NCI-H2196 (cell line): ENCODE measurements at regions not wholly inside any gene's neighbourhood (a gene's known extent, or its start where the extent isn't known, plus 50 kb on each side); places are given as distances from the start of the nearest gene placed in this dataset.
"Not testable (repeated sequence)": the region's sequence is repeated elsewhere in the genome, so short reads cannot be mapped to it uniquely, and the experiment has no call there.

Experiments used
- DNase-seq: peaks from one replicate; lab custom pipeline; 2025; ENCODE audit not compliant: unreplicated experiment; lab: John Stamatoyannopoulos, UW

DNA sequence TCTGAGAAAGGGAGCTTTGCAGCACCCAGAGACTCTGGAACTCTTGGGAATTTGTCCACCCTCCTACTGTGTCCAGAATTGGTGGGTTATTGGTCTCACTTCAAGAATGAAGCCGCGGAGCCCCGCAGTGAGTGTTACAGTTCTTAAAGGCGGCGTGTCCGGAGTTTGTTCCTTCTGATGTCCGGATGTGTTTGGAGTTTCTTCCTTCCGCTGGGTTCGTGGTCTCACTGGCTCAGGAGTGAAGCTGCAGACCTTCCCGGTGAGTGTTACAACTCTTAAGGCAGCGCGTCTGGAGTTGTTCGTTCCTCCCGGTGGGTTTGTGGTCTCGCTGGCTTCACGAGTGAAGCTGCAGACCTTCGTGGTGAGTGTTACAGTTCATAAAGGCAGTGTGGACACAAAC, 824.7 kb downstream of the LRRTM4 start:
- DNase-seq = not testable (repeated sequence)

DNA sequence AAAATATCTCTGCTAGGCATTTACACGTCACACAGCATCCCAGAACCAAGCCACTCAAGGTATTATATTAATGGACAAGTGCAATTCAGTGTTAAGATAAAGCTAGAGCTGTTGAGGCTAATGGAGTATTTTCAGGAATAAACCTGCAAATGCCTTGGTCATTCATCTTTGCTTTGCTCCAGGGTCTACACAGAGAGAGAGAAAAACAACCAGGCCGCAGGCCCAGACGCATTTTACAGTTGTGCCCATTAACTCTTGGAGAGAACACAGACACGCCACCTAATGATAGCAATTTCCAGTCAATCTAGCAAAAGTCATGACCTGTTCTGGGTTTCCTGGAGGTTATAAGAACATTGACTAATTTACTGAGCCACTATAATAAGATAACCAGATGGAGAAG, 829.3 kb downstream of the LRRTM4 start:
- no peak for DNase-seq

GRCh38 chr2:76688732-76689131, 833.4 kb downstream of the LRRTM4 start:
- no peak for DNase-seq

DNA sequence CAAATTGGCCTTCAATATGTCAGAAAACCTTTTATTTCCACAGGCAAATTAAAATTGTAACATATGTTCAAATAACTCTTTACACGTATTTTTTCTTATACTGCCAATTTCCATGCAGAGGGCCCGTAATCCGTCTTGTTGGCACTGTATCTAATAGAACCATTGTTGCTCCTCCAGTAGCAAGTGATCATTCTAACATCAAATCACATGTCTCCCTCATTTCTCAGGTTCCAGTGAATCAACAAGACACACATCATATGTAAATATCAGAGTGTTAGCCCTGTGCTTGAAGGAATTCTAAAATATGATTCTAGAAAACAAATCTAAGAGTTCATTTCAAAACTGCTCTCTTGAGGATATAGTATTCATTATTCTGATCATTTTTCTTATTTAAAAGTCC, 834.3 kb downstream of the LRRTM4 start:
- DNase-seq = no peak

GRCh38 chr2:76684756-76685155, 837.4 kb downstream of the LRRTM4 start:
- DNase-seq = no peak

DNA sequence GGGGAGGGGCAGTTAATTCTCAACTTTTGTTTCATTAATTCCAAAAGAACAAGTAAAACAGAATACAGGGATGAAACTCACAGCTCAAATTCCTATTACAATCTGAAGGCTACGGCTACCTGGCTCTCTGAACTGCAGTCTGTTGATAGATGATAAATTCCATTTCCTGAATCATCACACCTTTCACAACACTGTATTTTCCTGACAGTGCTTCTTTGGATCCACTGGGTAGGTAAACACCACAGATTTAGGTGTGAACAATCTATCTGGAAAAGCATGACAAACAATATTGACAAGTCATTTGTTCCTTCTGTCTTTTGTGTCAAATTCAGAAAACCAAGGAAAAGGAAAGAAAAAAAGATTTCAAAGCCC, 843.2 kb downstream of the LRRTM4 start:
- no peak for DNase-seq

DNA sequence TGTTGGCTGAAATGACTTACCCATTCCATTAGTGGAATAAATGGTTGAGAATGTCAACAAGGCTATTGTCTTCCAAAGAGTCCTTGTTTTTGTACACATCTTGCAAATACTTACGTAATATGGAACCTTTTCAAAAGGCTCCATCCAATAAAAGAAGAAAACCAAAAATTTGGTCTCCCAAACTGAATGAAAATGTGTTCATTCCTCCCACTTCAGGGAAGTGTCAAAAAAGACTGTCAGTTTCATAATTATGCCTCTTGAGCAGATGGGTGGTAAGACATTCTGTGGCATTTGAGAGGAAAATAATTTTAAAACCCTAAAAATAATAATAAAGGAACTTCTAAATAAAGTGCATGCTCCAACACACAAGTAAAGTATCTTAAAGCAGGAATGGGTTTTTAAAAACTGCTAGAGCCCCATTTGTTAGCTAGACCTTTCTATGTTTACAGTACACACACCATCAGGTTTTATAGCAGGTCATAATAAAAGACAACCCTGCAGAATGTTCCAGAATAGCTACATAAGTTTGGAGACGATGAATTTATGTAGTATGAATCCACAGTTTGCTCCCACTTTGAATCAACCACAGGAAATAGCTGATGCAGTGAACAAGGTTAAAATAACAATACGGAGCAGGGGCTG, 843.7 kb downstream of the LRRTM4 start:
- DNase-seq = no peak

- no peak for DNase-seq
Measured at GRCh38 chr2:76675212-76675611, 847.0 kb downstream of the LRRTM4 start.

GRCh38 chr2:76672798-76673197, 849.4 kb downstream of the LRRTM4 start:
- DNase-seq = no peak

DNA sequence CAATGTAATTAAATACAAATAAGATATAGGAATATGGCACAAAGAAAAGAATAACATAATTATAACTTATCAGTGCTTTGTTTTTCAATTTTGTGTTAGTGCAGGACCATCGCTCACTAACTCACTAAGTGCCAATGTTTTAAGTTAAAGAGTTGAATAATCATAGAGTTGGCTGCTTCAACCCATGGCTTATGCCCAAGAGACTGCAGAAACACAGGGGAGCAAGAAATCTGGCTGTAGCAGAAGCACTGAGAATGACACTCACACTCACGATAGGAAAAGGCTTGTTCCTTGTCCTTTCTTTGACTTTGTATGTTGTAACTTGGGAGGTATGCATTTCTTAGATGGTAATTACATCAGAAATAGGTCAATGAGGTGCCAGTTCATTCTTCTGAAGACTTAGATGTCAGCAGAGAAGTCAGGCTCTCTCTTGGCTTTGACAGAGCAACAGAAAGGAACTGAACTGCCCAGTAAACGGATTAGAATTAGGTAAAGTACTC, 852.2 kb downstream of the LRRTM4 start:
- no peak for DNase-seq

DNA sequence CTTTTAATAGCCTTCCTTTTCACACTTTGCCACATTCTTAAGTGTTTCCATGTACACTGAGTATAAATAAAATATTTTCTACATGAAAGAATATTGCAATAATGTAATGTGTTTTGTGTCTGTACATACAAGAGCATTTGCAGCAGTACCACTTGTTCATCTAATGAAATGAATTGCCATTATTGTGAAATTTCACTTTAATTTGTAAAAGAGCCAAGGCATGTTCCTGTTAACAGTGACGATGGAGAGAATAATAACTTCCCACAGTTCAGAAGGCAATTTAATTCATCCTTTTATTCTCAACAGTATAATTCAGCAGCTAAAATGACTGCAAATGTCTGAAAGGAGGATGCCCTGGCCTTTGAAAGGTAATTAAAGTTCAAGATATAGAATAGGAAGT, 853.9 kb downstream of the LRRTM4 start:
- DNase-seq = no peak

DNA sequence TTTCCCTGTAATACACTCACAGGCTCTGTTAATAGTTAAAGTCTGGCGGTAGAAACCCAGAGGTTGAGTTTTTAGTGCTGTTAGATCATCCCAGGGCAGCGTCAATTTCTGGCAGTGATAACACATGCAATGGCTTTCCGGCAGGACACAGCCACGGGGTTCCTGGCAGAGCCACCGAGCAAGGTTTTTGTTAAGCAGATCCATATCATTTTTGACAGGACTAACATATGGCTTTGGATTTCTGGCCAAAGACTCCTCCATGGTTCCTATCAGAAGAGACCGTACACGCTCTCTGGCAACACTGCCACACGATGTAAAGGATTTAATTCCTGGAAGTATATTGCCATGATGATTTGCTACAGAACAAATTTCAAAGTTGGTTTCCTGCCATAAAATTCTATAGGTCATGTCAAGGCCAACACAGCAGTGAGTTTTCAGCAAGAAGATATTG, 854.3 kb downstream of the LRRTM4 start:
- no peak for DNase-seq

- no peak for DNase-seq
Measured at GRCh38 chr2:76642129-76642528, 880.0 kb downstream of the LRRTM4 start.

DNA sequence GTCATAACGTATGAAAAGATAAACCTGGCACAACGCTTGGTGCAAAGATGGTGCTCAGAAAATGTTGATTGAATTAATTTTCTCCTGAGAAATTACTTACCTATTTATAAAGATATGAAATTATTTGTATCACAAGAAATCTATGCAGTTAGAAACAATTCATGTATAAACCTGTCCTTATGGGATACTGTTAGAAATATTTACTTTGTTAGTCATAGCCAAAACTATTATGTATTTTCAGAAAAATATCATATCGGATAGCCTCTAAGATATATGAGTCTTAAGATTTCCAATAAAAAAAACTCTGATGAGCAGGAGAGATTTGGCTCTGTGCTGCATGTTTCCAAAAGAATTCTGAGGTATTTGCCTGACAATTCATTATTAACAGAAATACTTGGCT, 880.7 kb downstream of the LRRTM4 start:
- DNase-seq = no peak

GRCh38 chr2:76640905-76641304, 881.3 kb downstream of the LRRTM4 start:
- DNase-seq = no peak

DNA sequence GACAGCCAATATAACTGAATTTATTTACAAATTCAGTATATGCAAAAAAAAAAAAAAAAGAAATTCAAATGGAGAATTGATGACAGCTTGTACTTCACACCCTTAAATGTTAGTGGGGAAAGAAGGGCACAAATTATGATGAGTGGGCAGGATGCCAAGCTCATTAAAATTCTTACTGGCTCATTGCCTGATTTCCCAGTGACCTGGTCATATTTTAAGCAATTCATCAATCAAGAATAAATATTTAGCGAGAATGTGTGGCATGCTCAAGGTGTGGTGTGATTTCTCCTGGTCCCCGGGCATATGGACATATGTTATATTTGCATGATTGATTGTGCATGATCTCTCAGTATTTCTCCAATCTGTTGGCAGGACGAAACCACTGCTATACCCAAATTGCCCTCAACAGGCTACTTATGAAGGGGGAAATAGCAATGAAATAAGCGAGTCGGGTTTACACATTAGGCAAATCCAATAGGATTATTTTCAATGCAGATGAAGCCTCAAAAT, 883.0 kb downstream of the LRRTM4 start:
- no peak for DNase-seq

DNA sequence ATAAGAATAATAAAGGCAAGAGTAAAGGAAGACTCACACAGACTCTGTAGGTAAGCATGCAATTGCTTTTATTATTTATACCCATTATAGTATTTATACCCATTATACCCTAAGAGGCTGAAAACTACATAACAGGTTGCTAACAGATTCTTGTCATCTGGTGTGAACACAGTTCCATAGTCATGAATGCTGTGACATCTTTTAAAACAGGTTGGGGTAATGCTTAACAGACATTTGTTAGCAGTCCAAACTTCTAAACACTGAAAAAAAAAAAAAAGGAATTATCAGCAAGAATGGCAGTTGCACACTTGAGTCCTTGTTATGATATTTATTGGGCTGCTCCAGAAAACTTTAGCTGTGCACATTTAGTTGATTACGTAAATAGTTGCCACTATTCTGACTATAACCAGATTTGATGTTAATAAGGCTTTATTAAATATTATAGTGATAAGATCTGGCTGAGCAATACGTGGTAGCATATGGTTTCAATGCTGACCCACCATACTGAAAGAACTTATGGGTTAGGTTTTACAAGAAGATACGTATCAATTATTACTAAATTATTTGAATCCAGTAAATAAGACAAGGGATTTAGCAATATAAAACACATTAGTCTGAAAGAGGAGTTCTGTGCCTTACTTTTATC, 888.8 kb downstream of the LRRTM4 start:
- DNase-seq = no peak

DNA sequence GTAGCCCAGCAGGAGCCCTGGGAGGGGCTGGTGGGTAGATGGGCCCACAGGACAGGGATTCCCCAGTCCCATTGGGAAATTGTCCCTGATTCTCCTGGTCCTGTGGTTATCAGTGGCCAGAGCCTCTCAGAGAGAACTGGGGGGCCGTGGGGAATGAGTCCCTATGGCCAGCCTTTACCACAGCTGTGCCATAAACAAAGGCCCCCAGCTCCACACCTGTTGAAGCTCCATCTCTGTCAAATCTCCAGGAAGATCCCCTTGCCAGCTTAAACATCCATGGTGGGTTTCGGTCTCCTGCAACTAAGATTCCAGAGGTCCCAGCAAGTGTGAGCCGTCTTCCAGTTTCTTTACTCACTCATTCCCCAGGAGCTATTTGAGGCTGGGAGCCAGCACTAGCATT, 897.1 kb downstream of the LRRTM4 start:
- no peak for DNase-seq

DNA sequence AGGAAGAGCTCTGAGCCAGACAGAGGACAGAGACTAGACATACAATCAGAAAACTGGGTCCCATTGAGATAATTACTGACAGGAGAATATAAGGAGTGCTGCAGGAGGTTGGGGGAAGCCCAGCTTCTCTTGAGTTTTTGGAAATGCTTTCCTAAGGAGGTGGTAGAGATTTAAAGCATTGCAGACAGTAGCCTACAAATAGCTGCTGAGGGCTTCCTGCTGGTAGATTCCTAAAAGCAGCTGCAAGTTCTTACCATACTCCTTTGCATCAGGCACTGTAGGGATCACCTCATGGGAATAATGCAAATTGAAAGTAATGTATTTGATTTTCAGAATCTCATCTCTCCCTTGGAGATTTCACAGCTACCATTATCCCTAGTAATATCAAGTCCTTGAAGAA, 902.6 kb upstream of the GCFC2 start:
- DNase-seq = no peak

DNA sequence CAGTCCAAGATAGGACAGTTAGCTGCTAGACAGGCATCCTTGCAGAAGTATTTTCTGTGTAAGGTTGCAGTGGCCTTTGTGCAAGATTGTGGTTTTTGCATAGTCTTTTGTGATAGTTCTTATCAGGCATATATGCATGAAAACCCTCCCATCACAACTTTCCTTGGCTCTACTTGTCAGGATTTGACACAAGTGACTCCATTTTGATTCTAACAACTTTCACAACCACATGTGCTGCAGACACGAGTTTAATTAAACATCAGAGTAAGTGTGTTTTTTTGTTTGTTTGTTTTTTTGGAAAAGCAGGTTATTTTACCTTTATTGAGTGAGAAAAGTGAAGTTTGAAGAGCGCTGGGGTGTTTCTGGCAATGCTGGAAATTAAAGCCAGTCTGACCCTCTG, 902.0 kb upstream of the GCFC2 start:
- no peak for DNase-seq

- no peak for DNase-seq
Measured at GRCh38 chr2:76610451-76610850, 899.7 kb upstream of the GCFC2 start.

GRCh38 chr2:76599732-76600368, 889.1 kb upstream of the GCFC2 start:
- DNase-seq = peak; percentile 45
